ENCODE measurements at regions not wholly inside any gene's neighbourhood (a gene's known extent, or its start where the extent isn't known, plus 50 kb on each side); places are given as distances from the start of the nearest gene placed in this dataset.

DNA sequence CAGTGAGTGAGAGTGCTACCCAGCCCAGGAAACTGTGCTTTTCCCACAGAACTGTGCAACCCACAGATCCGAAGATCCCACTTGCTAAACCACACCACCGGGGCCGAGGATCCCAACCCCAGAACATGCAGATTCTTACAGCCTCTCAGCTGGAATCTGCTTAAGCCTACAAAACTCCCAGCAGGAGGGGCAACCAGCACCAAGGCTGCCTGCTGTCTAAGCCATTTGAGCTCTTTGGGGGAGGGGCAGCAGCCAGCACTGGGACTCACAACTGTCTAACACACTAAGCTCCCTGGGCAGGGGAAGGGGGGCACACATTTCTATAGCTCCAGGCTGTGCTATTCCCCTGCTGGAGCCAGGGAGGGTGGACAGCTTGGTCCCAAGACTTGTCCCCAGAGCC lies 529.9 kb downstream of the XPNPEP1 start:
- TF ChIP-seq, protein P1, sequence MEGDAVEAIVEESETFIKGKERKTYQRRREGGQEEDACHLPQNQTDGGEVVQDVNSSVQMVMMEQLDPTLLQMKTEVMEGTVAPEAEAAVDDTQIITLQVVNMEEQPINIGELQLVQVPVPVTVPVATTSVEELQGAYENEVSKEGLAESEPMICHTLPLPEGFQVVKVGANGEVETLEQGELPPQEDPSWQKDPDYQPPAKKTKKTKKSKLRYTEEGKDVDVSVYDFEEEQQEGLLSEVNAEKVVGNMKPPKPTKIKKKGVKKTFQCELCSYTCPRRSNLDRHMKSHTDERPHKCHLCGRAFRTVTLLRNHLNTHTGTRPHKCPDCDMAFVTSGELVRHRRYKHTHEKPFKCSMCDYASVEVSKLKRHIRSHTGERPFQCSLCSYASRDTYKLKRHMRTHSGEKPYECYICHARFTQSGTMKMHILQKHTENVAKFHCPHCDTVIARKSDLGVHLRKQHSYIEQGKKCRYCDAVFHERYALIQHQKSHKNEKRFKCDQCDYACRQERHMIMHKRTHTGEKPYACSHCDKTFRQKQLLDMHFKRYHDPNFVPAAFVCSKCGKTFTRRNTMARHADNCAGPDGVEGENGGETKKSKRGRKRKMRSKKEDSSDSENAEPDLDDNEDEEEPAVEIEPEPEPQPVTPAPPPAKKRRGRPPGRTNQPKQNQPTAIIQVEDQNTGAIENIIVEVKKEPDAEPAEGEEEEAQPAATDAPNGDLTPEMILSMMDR (IDR thresholded peaks at IDR 0.05) = no peak
- TF ChIP-seq EZH2 (IDR thresholded peaks at IDR 0.05; ENCODE audit: borderline replicate concordance, insufficient read depth, low read depth, low read length, poor library complexity, severe bottlenecking) = no peak

All from B cell (primary cell).